Mesenchymal stem cell (in vitro differentiated cells and primary cell): ENCODE measurements at regions not wholly inside any gene's neighbourhood (a gene's known extent, or its start where the extent isn't known, plus 50 kb on each side); places are given as distances from the start of the nearest gene placed in this dataset.
"Not testable (repeated sequence)": the region's sequence is repeated elsewhere in the genome, so short reads cannot be mapped to it uniquely, and the experiment has no call there.

Experiments
- DNase-seq: peaks from one replicate; pipeline ENCODE4 v3.0.0-alpha.2; 2013
- H2AFZ ChIP-seq: one replicate; pipeline ENCODE4 v1.6.1; 2013; ENCODE audit warnings: low read depth, mild to moderate bottlenecking, control low read depth, inconsistent platforms, low read length, moderate library complexity
- H2AK5ac ChIP-seq: 2 replicates; pipeline ENCODE4 v1.6.1; 2013; ENCODE audit warnings: low read length, moderate library complexity, mild to moderate bottlenecking, inconsistent platforms; ENCODE audit not compliant: severe bottlenecking
- H2BK120ac ChIP-seq: one replicate; pipeline ENCODE4 v1.6.1; 2013; ENCODE audit warnings: low read depth, mild to moderate bottlenecking, inconsistent platforms, low read length, moderate library complexity
- H2BK12ac ChIP-seq, 2 experiments: one replicate each; pipeline ENCODE4 v1.6.1; 2013; ENCODE audit warnings: inconsistent platforms in 2 of 2, low read length in 2 of 2, mild to moderate bottlenecking in 2 of 2, moderate library complexity in 2 of 2, control low read depth in 1 of 2
- H2BK15ac ChIP-seq: one replicate; pipeline ENCODE4 v1.6.1; 2013; ENCODE audit warnings: mild to moderate bottlenecking, low read depth, inconsistent platforms; ENCODE audit not compliant: poor library complexity, severe bottlenecking
- H2BK5ac ChIP-seq: 2 replicates; pipeline ENCODE4 v1.6.1; 2013; ENCODE audit warnings: low read depth, mild to moderate bottlenecking, low read length, control low read depth, inconsistent platforms; ENCODE audit not compliant: poor library complexity, severe bottlenecking
- H3K14ac ChIP-seq, 2 experiments: one replicate each; pipeline ENCODE4 v1.6.1; 2013; ENCODE audit warnings: inconsistent platforms in 2 of 2, low read length in 2 of 2, control low read depth in 1 of 2, mild to moderate bottlenecking in 1 of 2, moderate library complexity in 1 of 2
- H3K18ac ChIP-seq, 2 experiments: one replicate each; pipeline ENCODE4 v1.6.1; 2013; ENCODE audit warnings: inconsistent platforms in 2 of 2, low read length in 2 of 2, control low read depth in 1 of 2, low read depth in 1 of 2, mild to moderate bottlenecking in 1 of 2
- H3K23ac ChIP-seq, 2 experiments: one replicate each; pipeline ENCODE4 v1.6.1; 2013; ENCODE audit warnings: inconsistent platforms in 2 of 2, low read length in 2 of 2, mild to moderate bottlenecking in 2 of 2, moderate library complexity in 2 of 2, control low read depth in 1 of 2
- H3K27ac ChIP-seq: 2 replicates; pipeline ENCODE4 v1.5.1; 2013; ENCODE audit warnings: mild to moderate bottlenecking, moderate library complexity, low read length, control low read depth, inconsistent platforms; ENCODE audit not compliant: poor library complexity, severe bottlenecking
- H3K27me3 ChIP-seq, 2 experiments: 2 replicates each; pipeline versions ENCODE4 v1.6.1 to v1.7.0; 2013; ENCODE audit warnings: low read length in 2 of 2, mild to moderate bottlenecking in 2 of 2, moderate library complexity in 2 of 2, control low read depth in 1 of 2, inconsistent platforms in 1 of 2; ENCODE audit not compliant: control insufficient read depth in 1 of 2, insufficient read depth in 1 of 2
- H3K36me3 ChIP-seq, 2 experiments: 2 replicates each; pipeline versions ENCODE4 v1.6.1 to v1.7.0; 2013; ENCODE audit warnings: low read length in 2 of 2, control low read depth in 1 of 2, inconsistent platforms in 1 of 2, low read depth in 1 of 2, mild to moderate bottlenecking in 1 of 2; ENCODE audit not compliant: insufficient read depth in 2 of 2, control insufficient read depth in 1 of 2
- H3K4ac ChIP-seq, 2 experiments: one replicate each; pipeline ENCODE4 v1.6.1; 2013; ENCODE audit warnings: inconsistent platforms in 2 of 2, low read length in 2 of 2, mild to moderate bottlenecking in 2 of 2, moderate library complexity in 2 of 2, control low read depth in 1 of 2, low read depth in 1 of 2
- H3K4me1 ChIP-seq: 2 replicates; pipeline ENCODE4 v1.6.1; 2013; ENCODE audit warnings: low read depth, low read length, control low read depth; ENCODE audit not compliant: control insufficient read depth, insufficient read depth
- H3K4me2 ChIP-seq: 2 replicates; pipeline ENCODE4 v1.6.1; 2013; ENCODE audit warnings: low read length, mild to moderate bottlenecking, inconsistent platforms; ENCODE audit not compliant: poor library complexity, severe bottlenecking
- H3K4me3 ChIP-seq, 2 experiments: 2 replicates each; pipeline versions ENCODE4 v1.5.1 to v1.7.0; 2013; ENCODE audit warnings: low read length in 2 of 2, mild to moderate bottlenecking in 2 of 2, control low read depth in 1 of 2, low read depth in 1 of 2; ENCODE audit not compliant: insufficient read depth in 1 of 2
- H3K79me1 ChIP-seq: replicated peaks from 2 replicates; pipeline ENCODE4 v1.6.1; 2013; ENCODE audit warnings: mild to moderate bottlenecking, control low read depth, low read length, inconsistent platforms; ENCODE audit not compliant: poor library complexity, severe bottlenecking
- H3K9ac ChIP-seq: 2 replicates; pipeline ENCODE4 v1.7.0; 2013; ENCODE audit warnings: mild to moderate bottlenecking, low read length, moderate library complexity
- H3K9me3 ChIP-seq: 2 replicates; pipeline ENCODE4 v1.7.0; 2013; ENCODE audit warnings: mild to moderate bottlenecking, low read length; ENCODE audit not compliant: control insufficient read depth
- H4K8ac ChIP-seq: one replicate; pipeline ENCODE4 v1.6.1; 2013; ENCODE audit warnings: inconsistent platforms, mild to moderate bottlenecking, low read length, moderate library complexity
- H4K91ac ChIP-seq: one replicate; pipeline ENCODE4 v1.6.1; 2013; ENCODE audit warnings: mild to moderate bottlenecking, low read length, inconsistent platforms
- WGBS: methylation state at CpG from one replicate; pipeline ENCODE4 v1.1.7; 2013; ENCODE audit warnings: mixed read lengths; 5-methylcytosine and 5-hydroxymethylcytosine counted together

GRCh38 chr4:11060637-11061036, 368.1 kb downstream of the HS3ST1 start:
- H2AK5ac ChIP-seq, DNase-seq, H3K4ac ChIP-seq, H2BK12ac ChIP-seq, H3K4me3 ChIP-seq, H3K27me3 ChIP-seq, H4K8ac ChIP-seq, H2BK120ac ChIP-seq, H3K4me1 ChIP-seq, H4K91ac ChIP-seq, H3K36me3 ChIP-seq, H2AFZ ChIP-seq, H3K27ac ChIP-seq, H3K14ac ChIP-seq, H3K23ac ChIP-seq, H3K9me3 ChIP-seq, H2BK5ac ChIP-seq, H2BK15ac ChIP-seq, H3K18ac ChIP-seq, H3K9ac ChIP-seq, H3K79me1 ChIP-seq, H3K4me2 ChIP-seq: not testable (repeated sequence)
- no CpG with 5 or more reads among the region's 3 CpGs for WGBS

- not testable (repeated sequence) for H2AK5ac ChIP-seq, H3K9me3 ChIP-seq, H3K4me3 ChIP-seq, H2BK15ac ChIP-seq, H2BK5ac ChIP-seq, H3K27ac ChIP-seq, DNase-seq, H4K91ac ChIP-seq, H3K4me2 ChIP-seq, H2AFZ ChIP-seq, H3K36me3 ChIP-seq, H2BK120ac ChIP-seq, H3K14ac ChIP-seq, H3K4me1 ChIP-seq, H3K27me3 ChIP-seq, H3K23ac ChIP-seq, H3K9ac ChIP-seq, H3K18ac ChIP-seq, H3K79me1 ChIP-seq, H3K4ac ChIP-seq, H4K8ac ChIP-seq, H2BK12ac ChIP-seq
- 96% methylated on average over 6 of the region's 7 CpGs for WGBS
Observed at GRCh38 chr4:11054937-11055336, 370.4 kb upstream of the CLNK start.

- Histone ChIP-seq H2AK5ac (no peak overlapping the region), H2BK5ac (no peak overlapping the region), H3K14ac (no peak overlapping the region), H3K9me3 (no peaks in the 10 kb centered on the region), H3K4me2 (no peak overlapping the region), H4K8ac (no peak overlapping the region), H3K79me1 (no peaks in the 10 kb centered on the region), H3K27ac (no peak overlapping the region), H2BK15ac (no peak overlapping the region), H2AFZ (no peak overlapping the region), H3K18ac (no peak overlapping the region), H3K27me3 (peaks cover 2 to 3% of the 10 kb centered on the region in 2 experiments), H2BK120ac (no peak overlapping the region), H3K4me3 (no peak overlapping the region), H2BK12ac (no peak overlapping the region), H3K36me3 (no peaks in the 10 kb centered on the region), H3K23ac (no peak overlapping the region), H4K91ac (no peak overlapping the region), H3K4ac (no peak overlapping the region), H3K4me1 (no peaks in the 10 kb centered on the region), H3K9ac (no peak overlapping the region)
- DNase-seq = no peak
- 77% methylated on average over 4 of the region's 5 CpGs for WGBS
Observed at GRCh38 chr4:11053601-11054220, 369.1 kb upstream of the CLNK start.

DNA sequence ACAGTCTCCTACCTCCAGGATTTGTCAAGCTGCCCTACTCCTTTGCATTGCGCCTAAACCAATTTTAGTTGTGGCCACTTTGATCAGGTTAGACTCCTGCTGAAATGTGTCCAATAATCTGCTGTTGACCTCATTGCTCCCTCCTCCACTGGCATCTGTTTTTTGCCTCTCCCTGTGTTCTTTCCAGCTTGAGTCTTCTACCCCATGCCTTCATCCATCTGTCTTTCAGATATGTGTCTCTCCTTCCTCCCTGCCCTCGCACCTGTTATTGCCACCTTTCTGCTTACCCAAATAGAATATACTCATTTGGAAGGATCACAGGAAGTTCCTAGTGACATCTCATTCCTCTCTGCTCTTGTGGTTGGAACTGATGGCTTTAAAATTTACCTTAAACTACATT, 366.6 kb upstream of the CLNK start:
- no peak overlapping the region for H2BK120ac ChIP-seq
- WGBS = 89% methylated on average over 2 of the region's 2 CpGs
- H3K27ac ChIP-seq = no peak overlapping the region
- no peak overlapping the region for H2BK12ac ChIP-seq
- no peak overlapping the region for H3K18ac ChIP-seq
- H2AFZ ChIP-seq = no peak overlapping the region
- no peak overlapping the region for H3K4me2 ChIP-seq
- H2AK5ac ChIP-seq = no peak overlapping the region
- H3K23ac ChIP-seq = no peak overlapping the region
- no peak overlapping the region for H2BK15ac ChIP-seq
- no peaks in the 10 kb centered on the region for H3K27me3 ChIP-seq
- no peak overlapping the region for H2BK5ac ChIP-seq
- no peaks in the 10 kb centered on the region for H3K9me3 ChIP-seq
- no peak overlapping the region for H4K8ac ChIP-seq
- no peaks in the 10 kb centered on the region for H3K4me1 ChIP-seq
- no peaks in the 10 kb centered on the region for H3K79me1 ChIP-seq
- DNase-seq = no peak
- no peak overlapping the region for H3K14ac ChIP-seq
- H3K9ac ChIP-seq = no peak overlapping the region
- H3K36me3 ChIP-seq = no peaks in the 10 kb centered on the region
- no peak overlapping the region for H3K4me3 ChIP-seq
- H3K4ac ChIP-seq = no peak overlapping the region
- no peak overlapping the region for H4K91ac ChIP-seq
